Mucosa of rectum (tissue), 2 donors: ENCODE measurements at regions not wholly inside any gene's neighbourhood (a gene's known extent, or its start where the extent isn't known, plus 50 kb on each side); places are given as distances from the start of the nearest gene placed in this dataset.

Experiments used
- H3K27ac ChIP-seq, 2 donors: one replicate each; pipeline ENCODE4 v1.7.0; 2013; ENCODE audit warnings: inconsistent platforms in 2 of 2, low read depth in 2 of 2, low read length in 2 of 2
- H3K27me3 ChIP-seq, 2 donors: one replicate each; pipeline ENCODE4 v1.7.0; 2013; ENCODE audit warnings: low read length in 2 of 2; ENCODE audit not compliant: control insufficient read depth in 2 of 2, insufficient read depth in 2 of 2
- H3K36me3 ChIP-seq, 2 donors: one replicate each; pipeline ENCODE4 v1.7.0; 2013; ENCODE audit warnings: low read length in 2 of 2; ENCODE audit not compliant: control insufficient read depth in 2 of 2, insufficient read depth in 2 of 2
- H3K4me1 ChIP-seq, 2 donors: one replicate each; pipeline ENCODE4 v1.7.0; 2013; ENCODE audit warnings: low read length in 2 of 2, mild to moderate bottlenecking in 1 of 2; ENCODE audit not compliant: control insufficient read depth in 2 of 2, insufficient read depth in 2 of 2
- H3K4me3 ChIP-seq, 2 donors: one replicate each; pipeline ENCODE4 v1.7.0; 2013; ENCODE audit warnings: low read length in 2 of 2
- H3K9ac ChIP-seq, 2 donors: one replicate each; pipeline ENCODE4 v1.7.0; 2013; ENCODE audit warnings: low read length in 2 of 2, low read depth in 1 of 2, mild to moderate bottlenecking in 1 of 2
- H3K9me3 ChIP-seq, 2 donors: one replicate each; pipeline ENCODE4 v1.7.0; 2013; ENCODE audit warnings: low read length in 2 of 2; ENCODE audit not compliant: control insufficient read depth in 2 of 2
- donor health status: healthy.
- donor health status: Normal muscosa, but diverticular disease.

GRCh38 chr1:218971156-218971555 is 202.5 kb upstream of the LYPLAL1 start:
- H3K9ac ChIP-seq, result no peak overlapping the region
- H3K36me3 ChIP-seq, result no peaks in the 10 kb centered on the region
- H3K27ac ChIP-seq, result no peak overlapping the region
- no peaks in the 10 kb centered on the region for H3K4me1 ChIP-seq
- peaks cover 0 to 7% of the 10 kb centered on the region in 2 donors for H3K9me3 ChIP-seq
- no peak overlapping the region for H3K4me3 ChIP-seq
- no peaks in the 10 kb centered on the region for H3K27me3 ChIP-seq

GRCh38 chr1:218980881-218981280 is 192.8 kb upstream of the LYPLAL1 start:
- no peak overlapping the region for H3K27ac ChIP-seq
- H3K36me3 ChIP-seq, result no peaks in the 10 kb centered on the region
- no peaks in the 10 kb centered on the region for H3K27me3 ChIP-seq
- no peaks in the 10 kb centered on the region for H3K9me3 ChIP-seq
- no peak overlapping the region for H3K9ac ChIP-seq
- no peaks in the 10 kb centered on the region for H3K4me1 ChIP-seq
- H3K4me3 ChIP-seq, result no peak overlapping the region

- Histone ChIP-seq H3K9ac (no peak overlapping the region), H3K27me3 (no peaks in the 10 kb centered on the region), H3K9me3 (no peaks in the 10 kb centered on the region), H3K36me3 (no peaks in the 10 kb centered on the region), H3K4me3 (no peak overlapping the region), H3K4me1 (no peaks in the 10 kb centered on the region), H3K27ac (no peak overlapping the region)
Measured at GRCh38 chr1:218982482-218982881, 191.2 kb upstream of the LYPLAL1 start.

- H3K36me3 ChIP-seq, result no peaks in the 10 kb centered on the region
- no peaks in the 10 kb centered on the region for H3K4me1 ChIP-seq
- no peak overlapping the region for H3K27ac ChIP-seq
- no peaks in the 10 kb centered on the region for H3K27me3 ChIP-seq
- H3K9me3 ChIP-seq, result peaks cover 0 to 1% of the 10 kb centered on the region in 2 donors
- no peak overlapping the region for H3K9ac ChIP-seq
- no peak overlapping the region for H3K4me3 ChIP-seq
Measured at GRCh38 chr1:218983433-218983832, 190.2 kb upstream of the LYPLAL1 start.

- H3K9ac ChIP-seq, result no peak overlapping the region
- H3K9me3 ChIP-seq, result peaks cover 2 to 3% of the 10 kb centered on the region in 2 donors
- no peaks in the 10 kb centered on the region for H3K4me1 ChIP-seq
- H3K4me3 ChIP-seq, result no peak overlapping the region
- no peak overlapping the region for H3K27ac ChIP-seq
- no peaks in the 10 kb centered on the region for H3K27me3 ChIP-seq
- H3K36me3 ChIP-seq, result no peaks in the 10 kb centered on the region
Measured at GRCh38 chr1:218983848-218984247, 189.8 kb upstream of the LYPLAL1 start.

GRCh38 chr1:218985424-218985984 is 188.2 kb upstream of the LYPLAL1 start:
- H3K9ac ChIP-seq, result no peak overlapping the region
- H3K9me3 ChIP-seq, result peaks cover 2 to 6% of the 10 kb centered on the region in 2 donors

GRCh38 chr1:218986816-218987215 is 186.9 kb upstream of the LYPLAL1 start:
- Histone ChIP-seq H3K27me3 (no peaks in the 10 kb centered on the region), H3K4me3 (no peak overlapping the region), H3K9me3 (peaks cover 2 to 6% of the 10 kb centered on the region in 2 donors), H3K4me1 (no peaks in the 10 kb centered on the region), H3K27ac (no peak overlapping the region), H3K9ac (no peak overlapping the region), H3K36me3 (no peaks in the 10 kb centered on the region)

More at GRCh38 chr1:218985424-218985984, 188.2 kb upstream of the LYPLAL1 start:
- Histone ChIP-seq H3K36me3 (no peaks in the 10 kb centered on the region), H3K27ac (no peak overlapping the region), H3K27me3 (no peaks in the 10 kb centered on the region), H3K4me1 (no peaks in the 10 kb centered on the region), H3K4me3 (no peak overlapping the region)

GRCh38 chr1:218990019-218990418 is 183.7 kb upstream of the LYPLAL1 start:
- no peaks in the 10 kb centered on the region for H3K36me3 ChIP-seq
- H3K27ac ChIP-seq, result no peak overlapping the region
- H3K27me3 ChIP-seq, result no peaks in the 10 kb centered on the region
- H3K9me3 ChIP-seq, result peaks cover 2 to 6% of the 10 kb centered on the region in 2 donors
- no peak overlapping the region for H3K4me3 ChIP-seq
- no peak overlapping the region for H3K9ac ChIP-seq
- H3K4me1 ChIP-seq, result no peaks in the 10 kb centered on the region

- no peak overlapping the region for H3K27ac ChIP-seq
- no peak overlapping the region for H3K4me3 ChIP-seq
- no peaks in the 10 kb centered on the region for H3K27me3 ChIP-seq
- peaks cover 2 to 6% of the 10 kb centered on the region in 2 donors for H3K9me3 ChIP-seq
- no peaks in the 10 kb centered on the region for H3K4me1 ChIP-seq
- no peaks in the 10 kb centered on the region for H3K36me3 ChIP-seq
- no peak overlapping the region for H3K9ac ChIP-seq
Measured at GRCh38 chr1:218991089-218991488, 182.6 kb upstream of the LYPLAL1 start.

GRCh38 chr1:218994615-218995014 is 179.1 kb upstream of the LYPLAL1 start:
- H3K36me3 ChIP-seq, result no peaks in the 10 kb centered on the region
- no peak overlapping the region for H3K9ac ChIP-seq
- no peak overlapping the region for H3K27ac ChIP-seq
- H3K27me3 ChIP-seq, result no peaks in the 10 kb centered on the region
- no peaks in the 10 kb centered on the region for H3K4me1 ChIP-seq
- H3K9me3 ChIP-seq, result peaks cover 0 to 3% of the 10 kb centered on the region in 2 donors
- no peak overlapping the region for H3K4me3 ChIP-seq
